ENCODE measurements at regions not wholly inside any gene's neighbourhood (a gene's known extent, or its start where the extent isn't known, plus 50 kb on each side); places are given as distances from the start of the nearest gene placed in this dataset.

GRCh38 chr2:100216015-100216414 lies 73.6 kb upstream of the AFF3 start:
- no peak for TF ChIP-seq POLR2A (IDR thresholded peaks at IDR 0.05; ENCODE audit: low read length)
- TF ChIP-seq GATA1 (IDR thresholded peaks at IDR 0.05; ENCODE audit: low read depth, low read length), result no peak

All from erythroblast (primary cell).